ENCODE measurements at regions not wholly inside any gene's neighbourhood (a gene's known extent, or its start where the extent isn't known, plus 50 kb on each side); places are given as distances from the start of the nearest gene placed in this dataset.

GRCh38 chr1:110781525-110781924 is 91.4 kb upstream of the CD53 start (continued):
- TF ChIP-seq PRDM10 (tag by site-specific recombination; IDR thresholded peaks at IDR 0.05): no peak

- Histone ChIP-seq H3K9me3 (ENCODE audit: control insufficient read depth, insufficient read depth, low read depth, low read length) (no peaks in the 10 kb centered on the region), H3K36me3 (ENCODE audit: control insufficient read depth in 2 of 2, insufficient read depth in 1 of 2, low read length in 2 of 2) (no peaks in the 10 kb centered on the region), H3K4me1 (ENCODE audit: control insufficient read depth, insufficient read depth, low read length) (no peaks in the 10 kb centered on the region), H3K27ac (ENCODE audit: extremely low read depth, low read depth, low read length) (no peak overlapping the region), H3K4me3 (ENCODE audit: low read depth, low read length) (no peak overlapping the region)
- TF ChIP-seq ZBTB20 (tag by site-specific recombination; IDR thresholded peaks at IDR 0.05): no peak
- TF ChIP-seq ZBTB17 (tag by site-specific recombination; IDR thresholded peaks at IDR 0.05): peak; percentile 20; the same call in 1 of the 2 replicates
- TF ChIP-seq ZNF350 (tag by site-specific recombination; IDR thresholded peaks at IDR 0.05): no peak
- 0 out of 2 replicates have a peak, but pooled peaks have one; percentile 33 for TF ChIP-seq SP7 (tag by site-specific recombination; IDR thresholded peaks at IDR 0.05)
- no peak for TF ChIP-seq BCL6B (tag by site-specific recombination; IDR thresholded peaks at IDR 0.05)
- TF ChIP-seq CTCF (tag by site-specific recombination; IDR thresholded peaks at IDR 0.05): peak; percentile 64; the same call in 1 of the 2 replicates
- 0 out of 2 replicates have a peak, but pooled peaks have one; percentile 37 for TF ChIP-seq ZNF37A (tag by site-specific recombination; IDR thresholded peaks at IDR 0.05)
- peak; percentile 56; the same call in 1 of the 2 replicates for TF ChIP-seq ZBTB6 (tag by site-specific recombination; IDR thresholded peaks at IDR 0.05)
- no peak for TF ChIP-seq ZNF548 (tag by site-specific recombination; IDR thresholded peaks at IDR 0.05)
- TF ChIP-seq ZNF660 (tag by site-specific recombination; IDR thresholded peaks at IDR 0.05): peak; percentile 76
- TF ChIP-seq PATZ1 (tag by site-specific recombination; IDR thresholded peaks at IDR 0.05): no peak
- TF ChIP-seq ZNF561 (tag by site-specific recombination; IDR thresholded peaks at IDR 0.05; ENCODE audit: borderline replicate concordance): 0 out of 2 replicates have a peak, but pooled peaks have one; percentile 21
- TF ChIP-seq ZNF501 (tag by site-specific recombination; IDR thresholded peaks at IDR 0.05): 0 out of 2 replicates have a peak, but pooled peaks have one; percentile 25
- TF ChIP-seq ZNF654 (tag by site-specific recombination; IDR thresholded peaks at IDR 0.05; ENCODE audit: low read depth): peak; percentile 85
- 0 out of 2 replicates have a peak, but pooled peaks have one; percentile 10 for TF ChIP-seq ZNF677 (tag by site-specific recombination; IDR thresholded peaks at IDR 0.05)
- ChIA-PET POLR2A (no interaction called here), CTCF (interaction anchor here (0.6 to 8.4 kb wide), 44 partner anchors 9 to 574 kb away, joined by 3 to 159 read pairs (median 4); no protein-coding TSS in a partner anchor)
These were observed 92.1 kb upstream of the CD53 start for GRCh38 chr1:110780600-110781484.

Measured in HEK293 (cell line).